H9 (cell line): ENCODE measurements at regions not wholly inside any gene's neighbourhood (a gene's known extent, or its start where the extent isn't known, plus 50 kb on each side); places are given as distances from the start of the nearest gene placed in this dataset.
A peak's percentile ranks its signal among the peaks of the same experiment; 100 is the strongest.
"Not testable (repeated sequence)": the region's sequence is repeated elsewhere in the genome, so short reads cannot be mapped to it uniquely, and the experiment has no call there.

Experiments used
- DNase-seq: peaks from one replicate; pipeline ENCODE4 v3.0.0-alpha.2; 2017
- H2AFZ ChIP-seq: one replicate; pipeline ENCODE4 v1.6.1; 2013; ENCODE audit warnings: mild to moderate bottlenecking, low read length, control low read depth, moderate library complexity
- H2AK5ac ChIP-seq: 2 replicates; pipeline ENCODE4 v1.6.1; 2013; ENCODE audit warnings: low read length, control low read depth, mixed read lengths; ENCODE audit not compliant: insufficient read length
- H2BK120ac ChIP-seq: one replicate; pipeline ENCODE4 v1.6.1; 2013; ENCODE audit warnings: low read depth, mild to moderate bottlenecking, low read length, control low read depth, inconsistent platforms; ENCODE audit not compliant: poor library complexity, severe bottlenecking
- H2BK12ac ChIP-seq: 2 replicates; pipeline ENCODE4 v1.6.1; 2013; ENCODE audit warnings: low read length, control low read depth, mixed read lengths, low read depth; ENCODE audit not compliant: insufficient read length
- H2BK15ac ChIP-seq: 2 replicates; pipeline ENCODE4 v1.6.1; 2013; ENCODE audit warnings: low read depth, low read length, control low read depth
- H2BK20ac ChIP-seq: one replicate; pipeline ENCODE4 v1.6.1; 2013; ENCODE audit warnings: low read depth, mild to moderate bottlenecking, low read length, control low read depth, inconsistent platforms; ENCODE audit not compliant: poor library complexity, severe bottlenecking
- H2BK5ac ChIP-seq: 2 replicates; pipeline ENCODE4 v1.6.1; 2013; ENCODE audit warnings: low read length, control low read depth, mixed read lengths; ENCODE audit not compliant: insufficient read length
- H3K14ac ChIP-seq: 2 replicates; pipeline ENCODE4 v1.6.1; 2013; ENCODE audit warnings: low read length, control low read depth; ENCODE audit not compliant: insufficient read depth
- H3K18ac ChIP-seq: 2 replicates; pipeline ENCODE4 v1.6.1; 2013; ENCODE audit warnings: low read depth, mild to moderate bottlenecking, mixed read lengths, low read length, control low read depth; ENCODE audit not compliant: insufficient read length
- H3K23ac ChIP-seq: 2 replicates; pipeline ENCODE4 v1.6.1; 2013; ENCODE audit warnings: low read length, control low read depth, mixed read lengths, low read depth; ENCODE audit not compliant: insufficient read length
- H3K23me2 ChIP-seq: 2 replicates; pipeline ENCODE4 v1.6.1; 2013; ENCODE audit warnings: low read depth, mild to moderate bottlenecking, mixed read lengths, low read length, control low read depth; ENCODE audit not compliant: insufficient read length, poor library complexity, severe bottlenecking
- H3K27ac ChIP-seq: 2 replicates; pipeline ENCODE4 v1.5.1; 2013; ENCODE audit warnings: low read length, control low read depth, mixed read lengths, low read depth; ENCODE audit not compliant: insufficient read length
- H3K27me3 ChIP-seq: 2 replicates; pipeline ENCODE4 v1.6.1; 2013; ENCODE audit warnings: low read length, control low read depth, inconsistent platforms; ENCODE audit not compliant: insufficient read depth
- H3K4ac ChIP-seq: 2 replicates; pipeline ENCODE4 v1.6.1; 2013; ENCODE audit warnings: low read depth, mild to moderate bottlenecking, control low read depth, inconsistent platforms, low read length, moderate library complexity
- H3K4me1 ChIP-seq: 2 replicates; pipeline ENCODE4 v1.6.1; 2013; ENCODE audit warnings: low read length, control low read depth, inconsistent platforms; ENCODE audit not compliant: insufficient read depth
- H3K4me2 ChIP-seq: 2 replicates; pipeline ENCODE4 v1.6.1; 2013; ENCODE audit warnings: low read length, control low read depth, mixed read lengths; ENCODE audit not compliant: insufficient read length, insufficient read depth
- H3K56ac ChIP-seq: 2 replicates; pipeline ENCODE4 v1.6.1; 2013; ENCODE audit warnings: low read depth, mild to moderate bottlenecking, mixed read lengths, low read length, control low read depth; ENCODE audit not compliant: insufficient read length
- H3K79me1 ChIP-seq: 2 replicates; pipeline ENCODE4 v1.6.1; 2013; ENCODE audit warnings: low read depth, mild to moderate bottlenecking, moderate library complexity, low read length, control low read depth, inconsistent platforms; ENCODE audit not compliant: insufficient read depth, poor library complexity, severe bottlenecking
- H3K79me2 ChIP-seq: 2 replicates; pipeline ENCODE4 v1.6.1; 2013; ENCODE audit warnings: low read length, control low read depth, inconsistent platforms; ENCODE audit not compliant: insufficient read depth
- H3K9ac ChIP-seq: 2 replicates; pipeline ENCODE4 v1.6.1; 2013; ENCODE audit warnings: low read length, control low read depth, mixed read lengths; ENCODE audit not compliant: insufficient read length; ENCODE audit errors: extremely low read depth
- H3K9me3 ChIP-seq: one replicate; pipeline ENCODE4 v1.6.1; 2013; ENCODE audit warnings: low read depth, low read length, inconsistent platforms; ENCODE audit not compliant: control insufficient read depth
- H3T11ph ChIP-seq: one replicate; pipeline ENCODE4 v1.6.1; 2013; ENCODE audit warnings: mild to moderate bottlenecking, low read length, control low read depth, inconsistent platforms
- H4K20me1 ChIP-seq: one replicate; pipeline ENCODE4 v1.6.1; 2013; ENCODE audit not compliant: control insufficient read depth, insufficient read length, insufficient read depth
- H4K5ac ChIP-seq: 2 replicates; pipeline ENCODE4 v1.6.1; 2013; ENCODE audit warnings: low read depth, mild to moderate bottlenecking, mixed read lengths, low read length, control low read depth; ENCODE audit not compliant: insufficient read length
- H4K8ac ChIP-seq: replicated peaks from 2 replicates; pipeline ENCODE4 v1.6.1; 2013; ENCODE audit warnings: low read length, control low read depth, mixed read lengths, low read depth; ENCODE audit not compliant: insufficient read length
- H4K91ac ChIP-seq: 2 replicates; pipeline ENCODE4 v1.6.1; 2013; ENCODE audit warnings: low read depth, mild to moderate bottlenecking, moderate library complexity, mixed read lengths, low read length, control low read depth; ENCODE audit not compliant: insufficient read length
- H3K27ac Mint-ChIP-seq, 3 experiments: 2 replicates in 2 of 3; 3 replicates in 1 of 3; pipeline ENCODE4 v1.8.0; 2020 to 2021; ENCODE audit warnings: mixed read lengths in 3 of 3, mild to moderate bottlenecking in 1 of 3, moderate library complexity in 1 of 3
- H3K27me3 Mint-ChIP-seq: 2 replicates; pipeline ENCODE4 v1.8.0; 2021; ENCODE audit warnings: low read depth, mild to moderate bottlenecking, moderate library complexity, mixed read lengths
- H3K36me3 Mint-ChIP-seq, 3 experiments: 2 replicates in 2 of 3; 3 replicates in 1 of 3; pipeline ENCODE4 v1.8.0; 2020 to 2021; ENCODE audit warnings: low read depth in 3 of 3, mixed read lengths in 3 of 3; ENCODE audit not compliant: insufficient read depth in 1 of 3
- H3K4me1 Mint-ChIP-seq, 2 experiments: 2 replicates each; pipeline ENCODE4 v1.8.0; 2020; ENCODE audit warnings: mixed read lengths in 2 of 2
- H3K4me3 Mint-ChIP-seq, 2 experiments: 2 replicates in 1 of 2; 3 replicates in 1 of 2; pipeline ENCODE4 v1.8.0; 2020 to 2021; ENCODE audit warnings: mild to moderate bottlenecking in 2 of 2, mixed read lengths in 2 of 2, moderate library complexity in 1 of 2
- H3K9me3 Mint-ChIP-seq, 2 experiments: 2 replicates in 1 of 2; 3 replicates in 1 of 2; pipeline ENCODE4 v1.8.0; 2020; ENCODE audit warnings: mild to moderate bottlenecking in 2 of 2, mixed read lengths in 2 of 2, moderate library complexity in 1 of 2
- WGBS: extraction: QIAGEN DNeasy Blood & Tissue Kit; methylation state at CpG from one replicate; pipeline ENCODE4 v1.1.7; 2013; ENCODE audit warnings: missing lambda C conversion rate, low lambda C conversion rate, mixed read lengths; ENCODE audit not compliant: insufficient read length; ENCODE audit errors: extremely low coverage; 5-methylcytosine and 5-hydroxymethylcytosine counted together
- TF ChIP-seq, protein P1 (sequence below): fragments of 200-600 bp; sonication (generic); conservative IDR thresholded peaks from 3 replicates; pipeline ENCODE4 v1.8.0; 2021; ENCODE audit warnings: antibody characterized with exemption, mild to moderate bottlenecking

DNA sequence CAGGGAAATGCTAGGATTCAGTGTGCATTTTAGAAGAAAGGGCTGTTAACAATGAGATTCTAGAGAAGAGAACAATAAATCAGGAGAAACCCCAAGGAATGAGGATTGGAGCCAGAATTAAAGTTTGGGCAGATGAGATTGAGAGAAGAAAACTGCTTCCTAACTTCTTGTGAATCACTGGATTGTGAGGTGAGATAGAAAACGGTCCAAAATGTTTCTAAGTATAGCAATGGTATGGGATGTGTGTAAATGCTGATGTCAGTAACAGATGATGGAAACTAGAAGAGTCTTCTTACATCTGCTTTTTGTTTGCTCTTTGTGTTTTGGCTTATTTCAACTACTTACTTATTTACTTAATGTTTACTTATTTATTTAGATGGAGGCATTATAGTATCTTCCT, 123.0 kb downstream of the KCNJ2 start:
- Histone ChIP-seq H3K79me1 (no peaks in the 10 kb centered on the region), H4K91ac (no peak overlapping the region), H2BK5ac (no peak overlapping the region), H3K18ac (no peak overlapping the region), H3K14ac (no peak overlapping the region), H2AK5ac (no peak overlapping the region), H4K5ac (no peak overlapping the region), H2BK12ac (no peak overlapping the region), H2AFZ (no peak overlapping the region), H3K4ac (no peak overlapping the region), H4K8ac (no peak overlapping the region), H4K20me1 (no peaks in the 10 kb centered on the region), H3K9ac (no peak overlapping the region), H3K27me3 (no peaks in the 10 kb centered on the region), H3K23ac (no peak overlapping the region), H3K79me2 (no peaks in the 10 kb centered on the region), H3K9me3 (no peaks in the 10 kb centered on the region), H2BK20ac (no peak overlapping the region), H3K27ac (no peak overlapping the region), H3T11ph (no peak overlapping the region), H3K56ac (no peak overlapping the region), H3K23me2 (no peaks in the 10 kb centered on the region), H2BK15ac (no peak overlapping the region), H3K4me1 (no peaks in the 10 kb centered on the region), H2BK120ac (no peak overlapping the region), H3K4me2 (no peak overlapping the region)
- TF ChIP-seq, protein P1, sequence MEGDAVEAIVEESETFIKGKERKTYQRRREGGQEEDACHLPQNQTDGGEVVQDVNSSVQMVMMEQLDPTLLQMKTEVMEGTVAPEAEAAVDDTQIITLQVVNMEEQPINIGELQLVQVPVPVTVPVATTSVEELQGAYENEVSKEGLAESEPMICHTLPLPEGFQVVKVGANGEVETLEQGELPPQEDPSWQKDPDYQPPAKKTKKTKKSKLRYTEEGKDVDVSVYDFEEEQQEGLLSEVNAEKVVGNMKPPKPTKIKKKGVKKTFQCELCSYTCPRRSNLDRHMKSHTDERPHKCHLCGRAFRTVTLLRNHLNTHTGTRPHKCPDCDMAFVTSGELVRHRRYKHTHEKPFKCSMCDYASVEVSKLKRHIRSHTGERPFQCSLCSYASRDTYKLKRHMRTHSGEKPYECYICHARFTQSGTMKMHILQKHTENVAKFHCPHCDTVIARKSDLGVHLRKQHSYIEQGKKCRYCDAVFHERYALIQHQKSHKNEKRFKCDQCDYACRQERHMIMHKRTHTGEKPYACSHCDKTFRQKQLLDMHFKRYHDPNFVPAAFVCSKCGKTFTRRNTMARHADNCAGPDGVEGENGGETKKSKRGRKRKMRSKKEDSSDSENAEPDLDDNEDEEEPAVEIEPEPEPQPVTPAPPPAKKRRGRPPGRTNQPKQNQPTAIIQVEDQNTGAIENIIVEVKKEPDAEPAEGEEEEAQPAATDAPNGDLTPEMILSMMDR: no peak
- Mint-ChIP-seq H3K4me3 (no peak overlapping the region), H3K27me3 (no peaks in the 10 kb centered on the region), H3K36me3 (peaks cover 0 to 7% (median 0%) of the 10 kb centered on the region in 3 experiments; a peak in 3 of 7 replicates), H3K27ac (no peak overlapping the region), H3K9me3 (peaks cover 4 to 8% of the 10 kb centered on the region in 2 experiments; a peak in 3 of 5 replicates), H3K4me1 (peaks cover 6 to 7% of the 10 kb centered on the region in 2 experiments; a peak in 2 of 4 replicates)
- WGBS: no CpG with 5 or more reads among the region's 1 CpG
- DNase-seq: no peak

DNA sequence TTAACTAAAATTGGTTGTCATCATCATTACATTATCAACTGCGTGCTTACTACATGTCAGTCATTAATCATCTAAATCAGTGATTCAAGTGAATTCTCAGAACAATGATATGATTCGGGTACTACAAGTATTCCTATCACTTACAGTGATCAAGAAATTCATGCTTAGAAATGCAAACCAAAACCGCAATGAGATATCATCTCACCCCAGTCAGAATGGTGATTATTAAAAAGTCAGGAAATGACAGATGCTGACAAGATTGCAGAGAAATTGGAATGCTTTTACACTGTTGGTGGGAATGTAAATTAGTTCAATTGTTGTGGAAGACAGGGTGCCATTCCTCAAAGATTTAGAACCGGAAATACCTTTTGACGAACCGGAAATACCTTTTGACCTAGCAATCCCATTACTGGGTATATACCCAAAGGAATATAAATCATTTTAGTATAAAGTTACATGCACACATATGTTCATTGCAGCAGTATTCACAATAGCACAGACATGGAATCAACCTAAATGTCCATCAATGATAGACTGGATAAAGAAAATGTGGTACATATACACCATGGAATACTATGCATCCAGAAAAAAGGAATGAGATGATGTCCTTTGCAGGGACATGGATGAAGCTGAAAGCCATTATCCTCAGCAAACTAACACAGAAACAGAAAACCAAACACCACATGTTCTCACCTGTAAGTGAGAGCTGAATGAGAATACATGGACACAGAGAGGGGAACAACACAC, 124.4 kb downstream of the KCNJ2 start:
- not testable (repeated sequence) for H4K5ac ChIP-seq, H3K23ac ChIP-seq, H2BK20ac ChIP-seq, H4K20me1 ChIP-seq, H2AFZ ChIP-seq, H3K18ac ChIP-seq, H3K4me1 Mint-ChIP-seq, H3K9me3 ChIP-seq, H2BK120ac ChIP-seq, H3K4me1 ChIP-seq, H3K9me3 Mint-ChIP-seq, H4K91ac ChIP-seq, H3K27me3 Mint-ChIP-seq, H4K8ac ChIP-seq, H3K4me2 ChIP-seq, DNase-seq, H3K79me2 ChIP-seq, H2AK5ac ChIP-seq, H3K36me3 Mint-ChIP-seq, H2BK12ac ChIP-seq, H3K4ac ChIP-seq, H3K27ac ChIP-seq, H3K27me3 ChIP-seq, H3K79me1 ChIP-seq, H3K4me3 Mint-ChIP-seq, H3T11ph ChIP-seq, H2BK15ac ChIP-seq, H2BK5ac ChIP-seq, H3K14ac ChIP-seq, H3K9ac ChIP-seq, H3K23me2 ChIP-seq, H3K56ac ChIP-seq
- WGBS: no CpG with 5 or more reads among the region's 6 CpGs
- H3K27ac Mint-ChIP-seq: peak overlapping the region in 2 of 3 experiments; percentile 74 to 95; a peak in 3 of 7 replicates
